HepG2 (cell line): ENCODE measurements at regions not wholly inside any gene's neighbourhood (a gene's known extent, or its start where the extent isn't known, plus 50 kb on each side); places are given as distances from the start of the nearest gene placed in this dataset.

Source experiments
- ATAC-seq: fragments of 200-7000 bp; cut with Tn5 transposase; 3 replicates; pipeline ENCODE4 v1.9.1; 2020; ENCODE audit warnings: mild to moderate bottlenecking, moderate library complexity
- BruUV-seq: library from RNA; stranded (reverse); fragments of 400-500 nt; replicated peaks from 2 replicates; lab custom pipeline; 2021; lab: Mats Ljungman, UMichigan
- CTCF ChIA-PET: fragments of 300-600 bp; formaldehyde crosslinking; extraction: SDS; loops from one replicate; lab custom pipeline; 2021; ENCODE audit warnings: low total read pairs, inconsistent platforms, low intra/inter-chr PET ratio; lab: Yijun Ruan, JAX
- POLR2A ChIA-PET: fragments of 350-600 bp; sonication (Branson Sonifier 250); formaldehyde crosslinking; loops from one replicate; lab custom pipeline; 2020; ENCODE audit warnings: antibody characterized with exemption, inconsistent platforms; lab: Yijun Ruan, JAX
- DNase-seq: peaks from one replicate; pipeline ENCODE4 v3.0.0-alpha.2; 2015; ENCODE audit warnings: low spot score
- FAIRE-seq: peaks from 3 replicates; lab custom pipeline; 2011; peaks lifted over from hg19 to GRCh38; lab: Jason Lieb, UNC
- H2AFZ ChIP-seq: one replicate; pipeline ENCODE4 v1.6.1; 2011; ENCODE audit warnings: low read length, inconsistent platforms
- H3K27ac ChIP-seq: fragments of 300-600 bp; 3 replicates; pipeline ENCODE4 v1.8.0; 2011; ENCODE audit warnings: mixed run types, mild to moderate bottlenecking, mixed read lengths, low read length, inconsistent platforms; ENCODE audit not compliant: insufficient read depth; ENCODE audit errors: extremely low read length
- H3K27me3 ChIP-seq, 2 experiments: fragments of 200-600 bp in 1 of 2; 2 replicates in 1 of 2; 3 replicates in 1 of 2; pipeline versions ENCODE4 v1.6.0 to v1.8.0; 2011; ENCODE audit warnings: low read length in 2 of 2, mild to moderate bottlenecking in 2 of 2, moderate library complexity in 2 of 2, inconsistent platforms in 1 of 2; ENCODE audit not compliant: insufficient read depth in 2 of 2, control insufficient read depth in 1 of 2
- H3K36me3 ChIP-seq, 2 experiments: fragments of 200-600 bp in 1 of 2; replicated peaks in 1 of 2; 2 replicates in 1 of 2; 3 replicates in 1 of 2; pipeline versions ENCODE4 v1.5.1 to v1.8.0; 2011; ENCODE audit warnings: low read length in 2 of 2, inconsistent platforms in 1 of 2; ENCODE audit not compliant: insufficient read depth in 2 of 2, control insufficient read depth in 1 of 2
- H3K4me1 ChIP-seq: 2 replicates; pipeline ENCODE4 v1.5.1; 2012; ENCODE audit warnings: low read length, inconsistent platforms; ENCODE audit not compliant: insufficient read depth
- H3K4me2 ChIP-seq: 2 replicates; pipeline ENCODE4 v1.6.0; 2011; ENCODE audit warnings: low read depth, low read length, inconsistent platforms
- H3K4me3 ChIP-seq, 3 experiments: fragments of 200-600 bp in 1 of 3; sonication (generic), shearing (Covaris generic) in 1 of 3; replicated peaks in 1 of 3; 2 replicates each; pipeline ENCODE4 v1.5.1; 2011 to 2016; ENCODE audit warnings: low read length in 3 of 3, inconsistent platforms in 2 of 3, low read depth in 2 of 3, mild to moderate bottlenecking in 2 of 3, control low read depth in 1 of 3, mixed read lengths in 1 of 3; ENCODE audit not compliant: insufficient read depth in 1 of 3
- H3K79me2 ChIP-seq: one replicate; pipeline ENCODE4 v1.6.1; 2011; ENCODE audit warnings: low read length, inconsistent platforms; ENCODE audit not compliant: insufficient read depth
- H3K9ac ChIP-seq: 2 replicates; pipeline ENCODE4 v1.6.0; 2011; ENCODE audit warnings: mild to moderate bottlenecking, low read depth, low read length, inconsistent platforms; ENCODE audit not compliant: insufficient read depth
- H3K9me3 ChIP-seq: 2 replicates; pipeline ENCODE4 v1.5.1; 2012; ENCODE audit warnings: mild to moderate bottlenecking, low read length
- H4K20me1 ChIP-seq: 2 replicates; pipeline ENCODE4 v1.6.0; 2011; ENCODE audit warnings: inconsistent platforms, mild to moderate bottlenecking, low read length, moderate library complexity; ENCODE audit not compliant: insufficient read depth
- CHCHD3 ChIP-seq: sonication (generic); formaldehyde crosslinking; IDR thresholded peaks from 2 replicates; pipeline ENCODE4 v1.8.0; 2022; ENCODE audit warnings: mild to moderate bottlenecking, missing genetic modification reagents, moderate library complexity
- DMAP1 ChIP-seq: IDR thresholded peaks from 2 replicates; pipeline ENCODE4 v1.6.1; 2016
- KDM3A ChIP-seq: IDR thresholded peaks from 2 replicates; pipeline ENCODE4 v1.6.1; 2018; ENCODE audit warnings: low read depth, missing compliant biosample characterization
- MLLT10 ChIP-seq: sonication (generic); formaldehyde crosslinking; IDR thresholded peaks from 2 replicates; pipeline ENCODE4 v1.4.0; 2020; ENCODE audit warnings: missing genetic modification reagents
- PRDM4 ChIP-seq: sonication (generic); formaldehyde crosslinking; IDR thresholded peaks from 2 replicates; pipeline ENCODE4 v1.9.0; 2021; ENCODE audit warnings: missing genetic modification reagents, borderline replicate concordance
- RBFOX2 ChIP-seq: fragments of 200-400 bp; formaldehyde crosslinking; IDR thresholded peaks from 2 replicates; pipeline ENCODE4 v1.6.1; 2017; ENCODE audit warnings: low read depth, mild to moderate bottlenecking, low read length
- ZNF446 ChIP-seq: sonication (generic); formaldehyde crosslinking; IDR thresholded peaks from 2 replicates; pipeline ENCODE4 v1.5.0; 2020; ENCODE audit warnings: mild to moderate bottlenecking, missing genetic modification reagents
- ZNF605 ChIP-seq: sonication (generic); formaldehyde crosslinking; IDR thresholded peaks from 2 replicates; pipeline ENCODE4 v1.8.0; 2022; ENCODE audit warnings: mild to moderate bottlenecking, missing genetic modification reagents
- ZNF703 ChIP-seq: sonication (generic); formaldehyde crosslinking; IDR thresholded peaks from 2 replicates; pipeline ENCODE4 v1.5.1; 2020; ENCODE audit warnings: missing genetic modification reagents, mild to moderate bottlenecking, moderate library complexity, borderline replicate concordance
- whole genome bisulfite sequencing: methylation state at CpG from one replicate; pipeline ENCODE4 v1.1.6; 2017; ENCODE audit warnings: low lambda C conversion rate; 5-methylcytosine and 5-hydroxymethylcytosine counted together
- in situ Hi-C: cut with HindIII; loops from 2 replicates; pipeline ENCODE4 v1.10.0; 2017; ENCODE audit warnings: low pct_unique_long_range_greater_than_20kb; ENCODE audit not compliant: extremely low pct_ligation_motif_present
- intact Hi-C: fragments of 100-400 bp; cut with micrococcal nuclease; formaldehyde crosslinking; loops from one replicate; pipeline ENCODE4 v1.10.0; 2022; ENCODE audit not compliant: unreplicated experiment
- TF ChIP-seq, protein P1 (sequence below): sonication (generic); formaldehyde crosslinking; IDR thresholded peaks from 2 replicates; pipeline ENCODE4 v1.4.0; 2020; ENCODE audit warnings: mild to moderate bottlenecking, missing genetic modification reagents

DNA sequence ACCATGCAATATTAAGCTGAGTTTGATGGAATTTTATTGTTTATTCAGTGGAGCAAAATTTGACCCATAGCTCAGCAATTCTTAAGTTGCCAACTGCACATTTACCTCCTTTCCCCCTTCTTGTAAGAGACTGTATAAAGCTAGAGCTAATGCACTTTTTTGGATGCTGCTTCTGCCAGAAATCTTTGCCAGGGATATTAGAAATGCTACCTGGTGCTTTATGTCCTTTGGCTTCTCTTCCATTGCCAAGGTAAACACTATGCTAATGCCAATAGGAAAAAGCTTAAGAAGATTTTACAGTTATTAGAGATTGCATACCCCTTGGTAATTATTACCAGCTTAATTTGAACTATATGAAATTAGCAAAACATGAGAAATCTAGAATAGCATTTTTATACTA is 79.0 kb upstream of the OGFRL1 start:
- H4K20me1 ChIP-seq: no peaks in the 10 kb centered on the region
- no peak overlapping the region for H3K27ac ChIP-seq
- no peak overlapping the region for H3K4me2 ChIP-seq
- H3K27me3 ChIP-seq: no peaks in the 10 kb centered on the region
- CTCF ChIA-PET: no interaction called here
- H3K4me3 ChIP-seq: no peak overlapping the region
- no peak for ATAC-seq
- intact Hi-C loops: no loop called here
- no peaks in the 10 kb centered on the region for H3K79me2 ChIP-seq
- TF ChIP-seq KDM3A: no peak
- TF ChIP-seq, all 625 proteins: peak for 0
- DNase-seq (no peak), FAIRE-seq (no peak)
- no TSS peak for BruUV-seq
- Histone ChIP-seq H3K9me3 (no peaks in the 10 kb centered on the region), H3K4me1 (no peaks in the 10 kb centered on the region), H3K9ac (no peak overlapping the region), H3K36me3 (no peaks in the 10 kb centered on the region), H2AFZ (no peak overlapping the region)
- POLR2A ChIA-PET: no interaction called here
- in situ Hi-C loops: no loop called here

DNA sequence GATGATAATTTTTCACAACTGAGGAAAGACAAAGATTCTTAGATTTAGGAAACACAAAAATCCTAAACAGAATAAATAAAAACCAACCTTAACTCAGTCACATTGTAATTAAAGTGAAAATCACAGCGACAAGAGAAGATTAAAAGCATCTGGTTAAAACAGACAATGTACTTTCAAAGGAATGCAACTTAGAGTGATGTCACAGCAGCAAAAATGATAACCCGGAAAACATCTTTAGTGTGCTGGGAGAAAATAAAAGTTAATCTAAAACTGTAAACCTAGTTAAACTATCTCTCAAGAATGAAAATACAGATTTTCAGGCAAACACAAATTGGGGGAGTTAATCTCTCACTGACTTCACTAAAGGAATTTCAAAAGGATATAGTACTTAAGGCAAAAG is 76.8 kb upstream of the OGFRL1 start:
- BruUV-seq: no TSS peak
- no peak overlapping the region for H3K4me2 ChIP-seq
- no peaks in the 10 kb centered on the region for H3K79me2 ChIP-seq
- no peak overlapping the region for H3K4me3 ChIP-seq
- FAIRE-seq: no peak
- DNase-seq: no peak
- no peaks in the 10 kb centered on the region for H3K36me3 ChIP-seq
- no peaks in the 10 kb centered on the region for H3K27me3 ChIP-seq
- H3K27ac ChIP-seq: no peak overlapping the region
- H3K4me1 ChIP-seq: no peaks in the 10 kb centered on the region
- POLR2A ChIA-PET: no interaction called here
- no peak overlapping the region for H3K9ac ChIP-seq
- ATAC-seq: no peak
- H2AFZ ChIP-seq: no peak overlapping the region
- intact Hi-C loops (no loop called here), in situ Hi-C loops (no loop called here)
- WGBS: 20% methylated on average over 2 of the region's 2 CpGs
- no peaks in the 10 kb centered on the region for H4K20me1 ChIP-seq
- H3K9me3 ChIP-seq: no peaks in the 10 kb centered on the region
- CTCF ChIA-PET: no interaction called here
- no peak for TF ChIP-seq RBFOX2
- no peak for TF ChIP-seq ZNF605 (CRISPR knock-in tag)
- no peak for TF ChIP-seq DMAP1 (CRISPR knock-in tag)
- no peak for TF ChIP-seq PRDM4
- TF ChIP-seq ZNF703: no peak
- TF ChIP-seq, protein P1, sequence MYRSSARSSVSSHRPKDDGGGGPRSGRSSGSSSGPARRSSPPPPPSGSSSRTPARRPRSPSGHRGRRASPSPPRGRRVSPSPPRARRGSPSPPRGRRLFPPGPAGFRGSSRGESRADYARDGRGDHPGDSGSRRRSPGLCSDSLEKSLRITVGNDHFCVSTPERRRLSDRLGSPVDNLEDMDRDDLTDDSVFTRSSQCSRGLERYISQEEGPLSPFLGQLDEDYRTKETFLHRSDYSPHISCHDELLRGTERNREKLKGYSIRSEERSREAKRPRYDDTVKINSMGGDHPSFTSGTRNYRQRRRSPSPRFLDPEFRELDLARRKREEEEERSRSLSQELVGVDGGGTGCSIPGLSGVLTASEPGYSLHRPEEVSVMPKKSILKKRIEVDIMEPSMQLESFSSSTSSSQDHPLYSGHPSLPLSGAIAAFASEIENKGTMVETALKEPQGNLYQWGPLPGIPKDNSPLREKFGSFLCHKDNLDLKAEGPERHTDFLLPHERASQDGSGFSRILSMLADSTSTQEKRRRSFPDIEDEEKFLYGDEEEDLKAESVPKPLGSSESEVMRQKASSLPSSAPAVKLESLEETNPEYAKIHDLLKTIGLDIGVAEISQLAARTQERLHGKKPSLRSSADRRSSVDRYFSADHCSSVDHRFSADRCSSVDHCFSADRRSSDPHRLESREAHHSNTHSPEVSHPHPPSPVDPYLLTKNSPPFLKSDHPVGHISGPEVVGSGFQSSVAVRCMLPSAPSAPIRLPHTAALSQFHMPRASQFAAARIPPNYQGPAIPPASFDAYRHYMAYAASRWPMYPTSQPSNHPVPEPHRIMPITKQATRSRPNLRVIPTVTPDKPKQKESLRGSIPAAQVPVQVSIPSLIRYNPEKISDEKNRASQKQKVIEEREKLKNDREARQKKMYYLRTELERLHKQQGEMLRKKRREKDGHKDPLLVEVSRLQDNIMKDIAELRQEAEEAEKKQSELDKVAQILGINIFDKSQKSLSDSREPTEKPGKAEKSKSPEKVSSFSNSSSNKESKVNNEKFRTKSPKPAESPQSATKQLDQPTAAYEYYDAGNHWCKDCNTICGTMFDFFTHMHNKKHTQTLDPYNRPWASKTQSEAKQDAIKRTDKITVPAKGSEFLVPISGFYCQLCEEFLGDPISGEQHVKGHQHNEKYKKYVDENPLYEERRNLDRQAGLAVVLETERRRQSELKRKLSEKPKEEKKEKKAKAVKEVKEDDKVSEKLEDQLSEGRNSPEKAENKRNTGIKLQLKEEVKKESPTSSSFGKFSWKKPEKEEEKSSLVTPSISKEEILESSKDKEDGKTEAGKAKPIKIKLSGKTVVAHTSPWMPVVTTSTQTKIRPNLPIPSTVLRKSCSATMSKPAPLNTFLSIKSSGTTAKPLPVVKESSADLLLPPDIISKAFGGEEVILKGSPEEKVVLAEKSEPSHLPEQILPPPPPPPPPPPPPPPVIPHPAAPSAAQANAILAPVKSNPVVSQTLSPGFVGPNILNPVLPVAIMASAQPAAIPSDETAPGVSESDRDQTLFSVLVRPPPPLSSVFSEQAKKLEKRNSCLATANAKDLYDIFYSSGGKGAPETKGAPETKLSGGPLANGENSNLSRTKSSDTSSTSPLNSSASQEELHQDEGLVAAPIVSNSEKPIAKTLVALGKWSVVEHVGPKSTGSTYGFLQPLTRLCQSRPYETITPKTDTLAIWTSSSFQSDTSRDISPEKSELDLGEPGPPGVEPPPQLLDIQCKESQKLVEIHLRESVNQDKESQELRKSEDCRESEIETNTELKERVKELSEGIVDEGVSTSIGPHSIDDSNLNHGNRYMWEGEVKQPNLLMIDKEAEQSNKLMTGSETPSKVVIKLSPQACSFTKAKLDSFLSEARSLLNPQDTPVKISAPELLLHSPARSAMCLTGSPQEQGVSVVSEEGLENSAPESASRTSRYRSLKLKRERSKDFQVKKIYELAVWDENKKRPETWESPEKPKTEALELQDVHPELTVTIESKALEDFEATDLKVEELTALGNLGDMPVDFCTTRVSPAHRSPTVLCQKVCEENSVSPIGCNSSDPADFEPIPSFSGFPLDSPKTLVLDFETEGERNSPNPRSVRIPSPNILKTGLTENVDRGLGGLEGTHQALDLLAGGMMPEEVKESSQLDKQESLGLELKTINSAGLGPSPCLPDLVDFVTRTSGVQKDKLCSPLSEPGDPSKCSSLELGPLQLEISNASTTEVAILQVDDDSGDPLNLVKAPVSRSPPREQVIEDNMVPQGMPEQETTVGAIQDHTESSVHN (CRISPR knock-in tag): no peak
- no peak for TF ChIP-seq MLLT10 (CRISPR knock-in tag)
- TF ChIP-seq ZNF446 (CRISPR knock-in tag): no peak
- TF ChIP-seq CHCHD3: no peak
